C4-2B (cell line): ENCODE measurements at regions not wholly inside any gene's neighbourhood (a gene's known extent, or its start where the extent isn't known, plus 50 kb on each side); places are given as distances from the start of the nearest gene placed in this dataset.

ENCODE experiments used
- ZFX ChIP-seq: fragments of 450-650 bp; IDR thresholded peaks from 2 replicates; pipeline ENCODE4 v1.6.1; 2017
- TF ChIP-seq, protein P1 (sequence below): fragments of 450-650 bp; conservative IDR thresholded peaks from 2 replicates; pipeline ENCODE4 v1.5.1; 2017; ENCODE audit warnings: mild to moderate bottlenecking

DNA sequence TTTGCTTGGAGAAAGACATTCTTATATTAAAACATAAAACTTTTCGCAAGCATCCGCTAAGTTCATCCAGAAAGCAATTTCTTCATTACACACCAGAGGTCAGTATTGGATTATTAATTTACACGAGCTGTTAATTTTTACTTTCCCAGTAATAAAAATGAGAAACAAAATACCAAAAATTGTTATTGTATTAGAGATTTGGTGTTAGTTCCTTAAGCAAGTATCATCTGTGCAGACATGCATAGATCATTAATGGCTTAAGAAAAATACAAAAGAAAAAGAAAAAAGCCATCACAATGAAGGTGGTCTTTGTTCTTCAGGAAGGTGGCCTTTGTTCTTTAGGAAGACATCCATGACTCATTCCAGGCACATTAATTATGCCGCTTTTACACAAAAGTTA is 53.6 kb upstream of the HNMT start:
- TF ChIP-seq, protein P1, sequence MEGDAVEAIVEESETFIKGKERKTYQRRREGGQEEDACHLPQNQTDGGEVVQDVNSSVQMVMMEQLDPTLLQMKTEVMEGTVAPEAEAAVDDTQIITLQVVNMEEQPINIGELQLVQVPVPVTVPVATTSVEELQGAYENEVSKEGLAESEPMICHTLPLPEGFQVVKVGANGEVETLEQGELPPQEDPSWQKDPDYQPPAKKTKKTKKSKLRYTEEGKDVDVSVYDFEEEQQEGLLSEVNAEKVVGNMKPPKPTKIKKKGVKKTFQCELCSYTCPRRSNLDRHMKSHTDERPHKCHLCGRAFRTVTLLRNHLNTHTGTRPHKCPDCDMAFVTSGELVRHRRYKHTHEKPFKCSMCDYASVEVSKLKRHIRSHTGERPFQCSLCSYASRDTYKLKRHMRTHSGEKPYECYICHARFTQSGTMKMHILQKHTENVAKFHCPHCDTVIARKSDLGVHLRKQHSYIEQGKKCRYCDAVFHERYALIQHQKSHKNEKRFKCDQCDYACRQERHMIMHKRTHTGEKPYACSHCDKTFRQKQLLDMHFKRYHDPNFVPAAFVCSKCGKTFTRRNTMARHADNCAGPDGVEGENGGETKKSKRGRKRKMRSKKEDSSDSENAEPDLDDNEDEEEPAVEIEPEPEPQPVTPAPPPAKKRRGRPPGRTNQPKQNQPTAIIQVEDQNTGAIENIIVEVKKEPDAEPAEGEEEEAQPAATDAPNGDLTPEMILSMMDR: peak; percentile 56
- TF ChIP-seq ZFX: no peak
